RWPE2 (cell line): ENCODE measurements at regions not wholly inside any gene's neighbourhood (a gene's known extent, or its start where the extent isn't known, plus 50 kb on each side); places are given as distances from the start of the nearest gene placed in this dataset.

Source experiments
- ATAC-seq: fragments of 200-7000 bp; cut with Tn5 transposase; 3 replicates; pipeline ENCODE4 v1.9.1; 2021; ENCODE audit warnings: low read depth
- DNase-seq: peaks from one replicate; pipeline ENCODE4 v3.0.0-alpha.2; 2020; ENCODE audit warnings: low spot score
- H3K27ac ChIP-seq: fragments of 450-650 bp; 2 replicates; pipeline ENCODE4 v1.5.1; 2017; ENCODE audit warnings: mild to moderate bottlenecking; ENCODE audit not compliant: poor library complexity, severe bottlenecking
- H3K27me3 ChIP-seq: fragments of 250-450 bp; sonication (Bioruptor Pico); 2 replicates; pipeline ENCODE4 v1.5.1; 2021; ENCODE audit warnings: mild to moderate bottlenecking, moderate library complexity; ENCODE audit not compliant: insufficient read depth, poor library complexity, severe bottlenecking
- H3K36me3 ChIP-seq: fragments of 250-450 bp; sonication (Bioruptor Pico); 2 replicates; pipeline ENCODE4 v1.5.1; 2020; ENCODE audit warnings: low read depth, mild to moderate bottlenecking, moderate library complexity
- H3K4me1 ChIP-seq: fragments of 250-450 bp; sonication (Bioruptor Pico); 2 replicates; pipeline ENCODE4 v1.5.1; 2021; ENCODE audit warnings: mild to moderate bottlenecking, moderate library complexity; ENCODE audit not compliant: insufficient read depth, poor library complexity, severe bottlenecking
- H3K4me3 ChIP-seq: fragments of 250-450 bp; sonication (Bioruptor Pico); 2 replicates; pipeline ENCODE4 v1.5.1; 2021; ENCODE audit warnings: mild to moderate bottlenecking, moderate library complexity; ENCODE audit not compliant: severe bottlenecking
- H3K9me3 ChIP-seq: fragments of 250-450 bp; sonication (Bioruptor Pico); 2 replicates; pipeline ENCODE4 v1.5.1; 2021; ENCODE audit warnings: mild to moderate bottlenecking, moderate library complexity; ENCODE audit not compliant: severe bottlenecking
- TF ChIP-seq, protein P1 (sequence below): fragments of 450-650 bp; IDR thresholded peaks from one replicate; pipeline ENCODE4 v1.5.1; 2017; ENCODE audit warnings: mild to moderate bottlenecking, moderate library complexity; ENCODE audit not compliant: poor library complexity, severe bottlenecking

- H3K4me3 ChIP-seq, result no peak overlapping the region
- H3K27ac ChIP-seq, result no peak overlapping the region
- no peak for DNase-seq
- TF ChIP-seq, protein P1, sequence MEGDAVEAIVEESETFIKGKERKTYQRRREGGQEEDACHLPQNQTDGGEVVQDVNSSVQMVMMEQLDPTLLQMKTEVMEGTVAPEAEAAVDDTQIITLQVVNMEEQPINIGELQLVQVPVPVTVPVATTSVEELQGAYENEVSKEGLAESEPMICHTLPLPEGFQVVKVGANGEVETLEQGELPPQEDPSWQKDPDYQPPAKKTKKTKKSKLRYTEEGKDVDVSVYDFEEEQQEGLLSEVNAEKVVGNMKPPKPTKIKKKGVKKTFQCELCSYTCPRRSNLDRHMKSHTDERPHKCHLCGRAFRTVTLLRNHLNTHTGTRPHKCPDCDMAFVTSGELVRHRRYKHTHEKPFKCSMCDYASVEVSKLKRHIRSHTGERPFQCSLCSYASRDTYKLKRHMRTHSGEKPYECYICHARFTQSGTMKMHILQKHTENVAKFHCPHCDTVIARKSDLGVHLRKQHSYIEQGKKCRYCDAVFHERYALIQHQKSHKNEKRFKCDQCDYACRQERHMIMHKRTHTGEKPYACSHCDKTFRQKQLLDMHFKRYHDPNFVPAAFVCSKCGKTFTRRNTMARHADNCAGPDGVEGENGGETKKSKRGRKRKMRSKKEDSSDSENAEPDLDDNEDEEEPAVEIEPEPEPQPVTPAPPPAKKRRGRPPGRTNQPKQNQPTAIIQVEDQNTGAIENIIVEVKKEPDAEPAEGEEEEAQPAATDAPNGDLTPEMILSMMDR, result no peak
- H3K36me3 ChIP-seq, result no peaks in the 10 kb centered on the region
- no peaks in the 10 kb centered on the region for H3K4me1 ChIP-seq
- H3K9me3 ChIP-seq, result no peaks in the 10 kb centered on the region
- H3K27me3 ChIP-seq, result no peaks in the 10 kb centered on the region
- ATAC-seq, result no peak
Observed at GRCh38 chrX:34560180-34560579, 96.9 kb downstream of the TMEM47 start.

DNA sequence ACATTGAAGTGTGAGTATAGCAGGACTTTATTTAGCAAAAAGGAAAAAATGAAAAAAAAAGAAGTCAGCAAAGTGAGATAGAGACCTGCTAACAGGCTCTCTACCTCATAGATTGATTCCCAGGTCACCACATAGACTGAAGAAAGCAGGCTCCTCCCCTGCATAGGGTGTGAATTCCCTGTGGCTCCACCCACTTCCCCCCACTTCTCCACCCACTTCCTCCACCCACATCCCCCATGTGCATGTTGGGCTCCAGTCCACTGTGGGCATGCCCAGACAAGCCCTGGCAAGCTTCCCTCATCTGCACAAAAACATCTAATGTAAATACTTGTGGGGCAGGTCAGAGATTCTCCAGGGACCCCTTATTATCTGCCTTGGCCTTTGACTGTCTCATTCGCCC is 97.8 kb downstream of the TMEM47 start:
- H3K27me3 ChIP-seq, result no peaks in the 10 kb centered on the region
- no peak overlapping the region for H3K27ac ChIP-seq
- TF ChIP-seq, protein P1, result no peak
- DNase-seq, result no peak
- no peaks in the 10 kb centered on the region for H3K36me3 ChIP-seq
- H3K4me1 ChIP-seq, result no peaks in the 10 kb centered on the region
- no peaks in the 10 kb centered on the region for H3K9me3 ChIP-seq
- H3K4me3 ChIP-seq, result no peak overlapping the region
- peak; percentile 42; the same call in 2 of the 3 replicates for ATAC-seq

DNA sequence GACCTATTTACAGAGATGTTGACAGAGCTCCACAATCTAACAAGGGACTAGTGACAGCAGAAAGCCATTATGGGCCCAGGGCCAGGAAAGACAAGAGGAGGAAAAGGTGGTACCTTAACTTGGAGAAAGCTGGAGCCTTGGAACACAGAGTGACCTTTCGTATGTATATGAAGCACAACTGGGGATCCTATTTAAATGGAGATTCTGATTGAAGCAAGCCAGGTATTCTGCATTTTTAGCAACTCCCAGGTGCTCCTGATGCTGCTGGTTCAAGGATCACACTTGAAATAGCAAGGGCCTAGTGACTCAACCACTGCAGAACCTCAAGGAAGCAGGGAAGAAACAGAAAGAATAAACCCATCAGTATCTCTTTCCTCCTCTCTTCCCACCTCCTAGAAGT is 99.4 kb downstream of the TMEM47 start:
- H3K9me3 ChIP-seq, result no peaks in the 10 kb centered on the region
- no peak overlapping the region for H3K4me3 ChIP-seq
- H3K27me3 ChIP-seq, result no peaks in the 10 kb centered on the region
- no peak for DNase-seq
- TF ChIP-seq, protein P1, result no peak
- no peaks in the 10 kb centered on the region for H3K4me1 ChIP-seq
- no peak overlapping the region for H3K27ac ChIP-seq
- ATAC-seq, result no peak
- no peaks in the 10 kb centered on the region for H3K36me3 ChIP-seq

- no peaks in the 10 kb centered on the region for H3K27me3 ChIP-seq
- H3K4me3 ChIP-seq, result no peak overlapping the region
- TF ChIP-seq, protein P1, result no peak
- no peaks in the 10 kb centered on the region for H3K4me1 ChIP-seq
- ATAC-seq (no peak), DNase-seq (no peak)
- no peaks in the 10 kb centered on the region for H3K9me3 ChIP-seq
- no peak overlapping the region for H3K27ac ChIP-seq
- H3K36me3 ChIP-seq, result no peaks in the 10 kb centered on the region
Observed at GRCh38 chrX:34555481-34555880, 101.6 kb downstream of the TMEM47 start.

DNA sequence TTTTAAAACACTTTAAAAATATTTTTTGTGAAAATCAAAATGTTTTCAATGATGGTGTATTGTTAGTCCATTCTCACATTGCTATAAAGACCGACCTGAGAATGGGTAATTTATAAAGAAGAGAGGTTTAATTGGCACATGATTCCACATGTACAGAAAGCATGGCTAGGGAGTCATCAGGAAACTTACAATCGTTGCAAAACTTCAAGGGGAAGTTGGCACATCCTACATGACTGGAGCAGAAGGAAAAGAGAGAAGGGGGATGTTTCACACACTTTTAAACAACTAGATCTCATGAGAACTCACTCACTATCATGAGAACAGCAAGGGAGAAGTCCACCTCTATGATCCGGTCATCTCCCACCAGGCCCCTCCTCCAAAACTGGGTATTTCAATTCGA is 110.7 kb downstream of the TMEM47 start:
- no peaks in the 10 kb centered on the region for H3K36me3 ChIP-seq
- H3K27me3 ChIP-seq, result no peaks in the 10 kb centered on the region
- DNase-seq (no peak), ATAC-seq (no peak)
- TF ChIP-seq, protein P1, result no peak
- H3K9me3 ChIP-seq, result no peaks in the 10 kb centered on the region
- no peaks in the 10 kb centered on the region for H3K4me1 ChIP-seq
- no peak overlapping the region for H3K27ac ChIP-seq
- H3K4me3 ChIP-seq, result no peak overlapping the region
